ENCODE measurements at regions not wholly inside any gene's neighbourhood (a gene's known extent, or its start where the extent isn't known, plus 50 kb on each side); places are given as distances from the start of the nearest gene placed in this dataset.
A peak's percentile ranks its signal among the peaks of the same experiment; 100 is the strongest.
"Not testable (repeated sequence)": the region's sequence is repeated elsewhere in the genome, so short reads cannot be mapped to it uniquely, and the experiment has no call there.

- DNase-seq (ENCODE audit: low read depth in 4 of 4, low spot score in 2 of 4) = no peak
Measured at GRCh38 chr6:137933696-137934095, 66.6 kb downstream of the TNFAIP3 start.

GRCh38 chr6:137936798-137937197 lies 69.7 kb downstream of the TNFAIP3 start:
- no peak for DNase-seq (ENCODE audit: low read depth in 4 of 4, low spot score in 2 of 4)

- DNase-seq (ENCODE audit: low read depth in 4 of 4, low spot score in 2 of 4) = no peak
Measured at GRCh38 chr6:137937834-137938233, 70.8 kb downstream of the TNFAIP3 start.

- no peak for DNase-seq (ENCODE audit: low read depth in 4 of 4, low spot score in 2 of 4)
Measured at GRCh38 chr6:137938770-137939379, 71.8 kb downstream of the TNFAIP3 start.

GRCh38 chr6:137941995-137942394 lies 74.9 kb downstream of the TNFAIP3 start:
- no peak for DNase-seq (ENCODE audit: low read depth in 4 of 4, low spot score in 2 of 4)

GRCh38 chr6:137942736-137943135 lies 75.7 kb downstream of the TNFAIP3 start:
- DNase-seq (ENCODE audit: low read depth in 4 of 4, low spot score in 2 of 4) = no peak

GRCh38 chr6:137944381-137944780 lies 77.3 kb downstream of the TNFAIP3 start:
- not testable (repeated sequence) for DNase-seq (ENCODE audit: low read depth in 4 of 4, low spot score in 2 of 4)

GRCh38 chr6:137944793-137945498 lies 77.9 kb downstream of the TNFAIP3 start:
- peak in 3 of 4 donors; percentile 10 to 34 (median 19) for DNase-seq (ENCODE audit: low read depth in 4 of 4, low spot score in 2 of 4)

GRCh38 chr6:137949686-137950390 lies 82.8 kb downstream of the TNFAIP3 start:
- no peak for DNase-seq (ENCODE audit: low read depth in 4 of 4, low spot score in 2 of 4)

- no peak for DNase-seq (ENCODE audit: low read depth in 4 of 4, low spot score in 2 of 4)
Measured at GRCh38 chr6:137950581-137950980, 83.5 kb downstream of the TNFAIP3 start.

GRCh38 chr6:137951064-137951597 lies 84.1 kb downstream of the TNFAIP3 start:
- no peak for DNase-seq (ENCODE audit: low read depth in 4 of 4, low spot score in 2 of 4)

- no peak for DNase-seq (ENCODE audit: low read depth in 4 of 4, low spot score in 2 of 4)
Measured at GRCh38 chr6:137952247-137952646, 85.2 kb downstream of the TNFAIP3 start.

- no peak for DNase-seq (ENCODE audit: low read depth in 4 of 4, low spot score in 2 of 4)
Measured at GRCh38 chr6:137953761-137954160, 86.7 kb downstream of the TNFAIP3 start.

- DNase-seq (ENCODE audit: low read depth in 4 of 4, low spot score in 2 of 4) = no peak
Measured at GRCh38 chr6:137954253-137954652, 87.2 kb downstream of the TNFAIP3 start.

GRCh38 chr6:137956098-137956488 lies 89.0 kb downstream of the TNFAIP3 start:
- DNase-seq (ENCODE audit: low read depth in 4 of 4, low spot score in 2 of 4) = no peak

GRCh38 chr6:137957471-137957870 lies 90.4 kb downstream of the TNFAIP3 start:
- DNase-seq (ENCODE audit: low read depth in 4 of 4, low spot score in 2 of 4) = no peak

GRCh38 chr6:137958811-137959565 lies 91.9 kb downstream of the TNFAIP3 start:
- DNase-seq (ENCODE audit: low read depth in 4 of 4, low spot score in 2 of 4) = no peak

- no peak for DNase-seq (ENCODE audit: low read depth in 4 of 4, low spot score in 2 of 4)
Measured at GRCh38 chr6:137962725-137963124, 95.7 kb downstream of the TNFAIP3 start.

GRCh38 chr6:137964876-137965275 lies 97.8 kb downstream of the TNFAIP3 start:
- no peak for DNase-seq (ENCODE audit: low read depth in 4 of 4, low spot score in 2 of 4)

- no peak for DNase-seq (ENCODE audit: low read depth in 4 of 4, low spot score in 2 of 4)
Measured at GRCh38 chr6:137967689-137968454, 100.8 kb downstream of the TNFAIP3 start.
